Psoas muscle (tissue), 7 donors: ENCODE measurements at regions not wholly inside any gene's neighbourhood (a gene's known extent, or its start where the extent isn't known, plus 50 kb on each side); places are given as distances from the start of the nearest gene placed in this dataset.

Source experiments
- ATAC-seq, 4 donors: fragments of 200-7000 bp; cut with Tn5 transposase; one replicate each; pipeline ENCODE4 v1.9.1; 2020; ENCODE audit warnings: moderate library complexity in 3 of 4, mild to moderate bottlenecking in 2 of 4
- DNase-seq, 2 donors: peaks; one replicate each; pipeline ENCODE4 v3.0.0-alpha.2; 2020
- H3K27ac ChIP-seq: fragments of 200-600 bp; one replicate; pipeline ENCODE4 v1.8.0; 2022
- H3K27me3 ChIP-seq, 3 donors: fragments of 200-600 bp in 1 of 3; one replicate each; pipeline versions ENCODE4 v1.6.1 to v1.8.0; 2013 to 2022; ENCODE audit warnings: low read length in 2 of 3, mild to moderate bottlenecking in 2 of 3, moderate library complexity in 1 of 3; ENCODE audit not compliant: insufficient read depth in 3 of 3
- H3K36me3 ChIP-seq, 2 donors: fragments of 200-600 bp in 1 of 2; one replicate each; pipeline versions ENCODE4 v1.6.1 to v1.8.0; 2013 to 2022; ENCODE audit warnings: low read depth in 1 of 2, mild to moderate bottlenecking in 1 of 2, moderate library complexity in 1 of 2; ENCODE audit not compliant: insufficient read depth in 1 of 2
- H3K4me1 ChIP-seq: fragments of 200-600 bp; one replicate; pipeline ENCODE4 v1.8.0; 2022
- H3K4me3 ChIP-seq: fragments of 200-600 bp; one replicate; pipeline ENCODE4 v1.8.0; 2022; ENCODE audit warnings: mild to moderate bottlenecking
- H3K9me3 ChIP-seq: fragments of 200-600 bp; one replicate; pipeline ENCODE4 v1.8.0; 2022
- WGBS, 3 donors: extraction: QIAGEN DNeasy Blood & Tissue Kit; methylation state at CpG; one replicate each; pipeline versions ENCODE4 v1.1.6 to v1.1.7; 2013; 5-methylcytosine and 5-hydroxymethylcytosine counted together
- intact Hi-C, 2 donors: fragments of 100-400 bp; cut with DNase I; formaldehyde crosslinking; loops; one replicate each; pipeline versions ENCODE4 v1.11.0 to v1.14.2; 2022
- TF ChIP-seq, protein P1 (sequence below): fragments of 200-600 bp; IDR thresholded peaks from one replicate; pipeline ENCODE4 v1.8.0; 2022; ENCODE audit warnings: antibody characterized with exemption
- donor health status: healthy with polysubstance abuse.
- donor health status: DM: no; HTN: no; CAD: no; lungs with moderate emphysema.
- donor health status: Bipolar disorder and iron deficiency.
- donor health status: healthy.
- donor health status: DM: yes; HTN: yes; CAD: no.
- donor health status: DM: no; HTN: no; CAD: no.
- donor health status: DM: yes; HTN: yes; CAD: no.

- DNase-seq (no peak), ATAC-seq (no peak)
- Histone ChIP-seq H3K27ac (no peak overlapping the region), H3K9me3 (no peaks in the 10 kb centered on the region), H3K36me3 (no peaks in the 10 kb centered on the region), H3K27me3 (peaks cover 0 to 44% (median 2%) of the 10 kb centered on the region in 3 donors), H3K4me3 (no peak overlapping the region), H3K4me1 (no peaks in the 10 kb centered on the region)
- intact Hi-C loops, result no loop called here
- 81 to 92% (median 89%) methylated on average over 6 of the region's 6 CpGs for WGBS, 3 donors
- TF ChIP-seq, protein P1, sequence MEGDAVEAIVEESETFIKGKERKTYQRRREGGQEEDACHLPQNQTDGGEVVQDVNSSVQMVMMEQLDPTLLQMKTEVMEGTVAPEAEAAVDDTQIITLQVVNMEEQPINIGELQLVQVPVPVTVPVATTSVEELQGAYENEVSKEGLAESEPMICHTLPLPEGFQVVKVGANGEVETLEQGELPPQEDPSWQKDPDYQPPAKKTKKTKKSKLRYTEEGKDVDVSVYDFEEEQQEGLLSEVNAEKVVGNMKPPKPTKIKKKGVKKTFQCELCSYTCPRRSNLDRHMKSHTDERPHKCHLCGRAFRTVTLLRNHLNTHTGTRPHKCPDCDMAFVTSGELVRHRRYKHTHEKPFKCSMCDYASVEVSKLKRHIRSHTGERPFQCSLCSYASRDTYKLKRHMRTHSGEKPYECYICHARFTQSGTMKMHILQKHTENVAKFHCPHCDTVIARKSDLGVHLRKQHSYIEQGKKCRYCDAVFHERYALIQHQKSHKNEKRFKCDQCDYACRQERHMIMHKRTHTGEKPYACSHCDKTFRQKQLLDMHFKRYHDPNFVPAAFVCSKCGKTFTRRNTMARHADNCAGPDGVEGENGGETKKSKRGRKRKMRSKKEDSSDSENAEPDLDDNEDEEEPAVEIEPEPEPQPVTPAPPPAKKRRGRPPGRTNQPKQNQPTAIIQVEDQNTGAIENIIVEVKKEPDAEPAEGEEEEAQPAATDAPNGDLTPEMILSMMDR, result no peak
These were observed 182.0 kb downstream of the IRF8 start for GRCh38 chr16:86080982-86081381.

DNA sequence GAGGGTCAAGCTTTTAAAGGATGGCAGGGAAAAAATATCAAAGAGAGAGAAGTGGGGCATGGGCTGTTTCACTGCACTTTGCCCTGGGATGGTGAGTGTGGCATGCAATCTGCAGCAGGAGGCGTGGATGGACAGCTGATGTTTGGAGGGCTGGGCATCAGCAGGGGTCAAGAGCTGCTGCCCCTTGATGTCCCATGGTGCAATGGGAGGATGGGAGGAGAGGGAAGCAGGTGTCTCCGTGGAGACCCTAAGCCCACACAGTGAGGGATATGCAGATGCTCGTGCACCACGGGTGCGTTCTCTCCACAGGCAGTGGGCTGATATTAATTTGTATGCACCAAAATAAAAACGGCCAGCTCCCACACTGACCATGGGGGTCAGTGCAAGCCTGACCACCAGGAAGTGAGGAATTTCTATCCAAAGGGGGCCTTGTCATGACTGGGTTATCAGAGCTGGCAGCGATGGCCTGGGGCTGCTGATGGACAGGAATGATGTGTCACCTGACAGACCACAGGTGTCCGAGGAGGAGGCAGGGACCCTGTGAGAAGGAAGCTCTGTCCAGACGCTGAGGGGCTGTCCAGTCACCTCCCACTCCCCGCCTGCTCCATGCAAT, 183.6 kb downstream of the IRF8 start:
- 32 to 41% (median 38%) methylated on average over 10 of the region's 10 CpGs for WGBS, 3 donors
- DNase-seq, result no peak
- no peaks in the 10 kb centered on the region for H3K4me1 ChIP-seq
- intact Hi-C loops, result no loop called here
- no peak overlapping the region for H3K27ac ChIP-seq
- H3K36me3 ChIP-seq, result no peaks in the 10 kb centered on the region
- TF ChIP-seq, protein P1, result no peak
- no peak overlapping the region for H3K4me3 ChIP-seq
- H3K9me3 ChIP-seq, result no peaks in the 10 kb centered on the region
- ATAC-seq, result no peak
- peaks cover 0 to 44% (median 4%) of the 10 kb centered on the region in 3 donors for H3K27me3 ChIP-seq

DNA sequence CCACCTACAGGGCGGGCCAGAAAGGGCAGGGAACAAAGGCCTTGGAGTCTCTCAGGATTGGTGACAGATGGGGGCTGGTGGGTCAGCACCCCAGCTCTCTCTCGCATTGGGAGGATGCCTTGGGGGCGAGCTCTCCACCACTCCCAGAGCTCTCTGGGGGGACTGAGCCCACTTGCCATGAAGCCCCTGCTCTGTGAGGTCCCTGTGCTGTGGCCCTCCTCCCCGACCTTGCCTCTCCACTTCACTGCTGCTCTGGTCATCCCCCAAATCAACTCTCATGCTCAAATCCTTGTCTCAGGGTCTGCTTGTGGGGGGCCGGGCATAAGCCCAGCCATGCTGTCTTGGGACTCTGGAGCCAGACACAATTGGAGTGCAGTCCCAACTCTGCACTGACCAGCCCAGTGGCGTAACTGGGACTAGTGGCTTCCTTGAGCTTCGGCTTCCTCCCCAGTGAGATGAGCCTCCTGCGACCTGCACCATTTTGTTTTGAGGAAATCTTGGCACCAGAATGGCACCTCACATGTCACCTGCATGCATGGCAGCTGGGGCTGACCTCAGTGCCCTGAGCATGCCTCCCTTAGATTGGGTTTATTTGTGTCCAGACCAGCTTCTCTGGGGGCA, 184.5 kb downstream of the IRF8 start:
- Histone ChIP-seq H3K36me3 (no peaks in the 10 kb centered on the region), H3K4me3 (no peak overlapping the region), H3K27me3 (peaks cover 0 to 44% (median 5%) of the 10 kb centered on the region in 3 donors), H3K27ac (no peak overlapping the region), H3K9me3 (no peaks in the 10 kb centered on the region), H3K4me1 (no peaks in the 10 kb centered on the region)
- ATAC-seq (no peak), DNase-seq (no peak)
- WGBS, 3 donors, result 61 to 69% (median 68%) methylated on average over 8 of the region's 8 CpGs
- intact Hi-C loops, result no loop called here
- TF ChIP-seq, protein P1, result no peak

- intact Hi-C loops, result no loop called here
- 76 to 86% (median 85%) methylated on average over 12 of the region's 12 CpGs for WGBS, 3 donors
- TF ChIP-seq, protein P1, result no peak
- H3K4me3 ChIP-seq, result no peak overlapping the region
- ATAC-seq (no peak), DNase-seq (no peak)
- H3K36me3 ChIP-seq, result no peaks in the 10 kb centered on the region
- H3K27ac ChIP-seq, result no peak overlapping the region
- H3K27me3 ChIP-seq, result peaks cover 0 to 43% (median 5%) of the 10 kb centered on the region in 3 donors
- no peaks in the 10 kb centered on the region for H3K9me3 ChIP-seq
- no peaks in the 10 kb centered on the region for H3K4me1 ChIP-seq
These were observed 186.2 kb downstream of the IRF8 start for GRCh38 chr16:86085161-86085611.
